RWPE2 (cell line): ENCODE measurements at regions not wholly inside any gene's neighbourhood (a gene's known extent, or its start where the extent isn't known, plus 50 kb on each side); places are given as distances from the start of the nearest gene placed in this dataset.
"Not testable (repeated sequence)": the region's sequence is repeated elsewhere in the genome, so short reads cannot be mapped to it uniquely, and the experiment has no call there.

Experiments
- ATAC-seq: fragments of 200-7000 bp; cut with Tn5 transposase; 3 replicates; pipeline ENCODE4 v1.9.1; 2021; ENCODE audit warnings: low read depth
- DNase-seq: peaks from one replicate; pipeline ENCODE4 v3.0.0-alpha.2; 2020; ENCODE audit warnings: low spot score
- H3K27ac ChIP-seq: fragments of 450-650 bp; 2 replicates; pipeline ENCODE4 v1.5.1; 2017; ENCODE audit warnings: mild to moderate bottlenecking; ENCODE audit not compliant: poor library complexity, severe bottlenecking
- H3K27me3 ChIP-seq: fragments of 250-450 bp; sonication (Bioruptor Pico); 2 replicates; pipeline ENCODE4 v1.5.1; 2021; ENCODE audit warnings: mild to moderate bottlenecking, moderate library complexity; ENCODE audit not compliant: insufficient read depth, poor library complexity, severe bottlenecking
- H3K36me3 ChIP-seq: fragments of 250-450 bp; sonication (Bioruptor Pico); 2 replicates; pipeline ENCODE4 v1.5.1; 2020; ENCODE audit warnings: low read depth, mild to moderate bottlenecking, moderate library complexity
- H3K4me1 ChIP-seq: fragments of 250-450 bp; sonication (Bioruptor Pico); 2 replicates; pipeline ENCODE4 v1.5.1; 2021; ENCODE audit warnings: mild to moderate bottlenecking, moderate library complexity; ENCODE audit not compliant: insufficient read depth, poor library complexity, severe bottlenecking
- H3K4me3 ChIP-seq: fragments of 250-450 bp; sonication (Bioruptor Pico); 2 replicates; pipeline ENCODE4 v1.5.1; 2021; ENCODE audit warnings: mild to moderate bottlenecking, moderate library complexity; ENCODE audit not compliant: severe bottlenecking
- H3K9me3 ChIP-seq: fragments of 250-450 bp; sonication (Bioruptor Pico); 2 replicates; pipeline ENCODE4 v1.5.1; 2021; ENCODE audit warnings: mild to moderate bottlenecking, moderate library complexity; ENCODE audit not compliant: severe bottlenecking
- TF ChIP-seq, protein P1 (sequence below): fragments of 450-650 bp; IDR thresholded peaks from one replicate; pipeline ENCODE4 v1.5.1; 2017; ENCODE audit warnings: mild to moderate bottlenecking, moderate library complexity; ENCODE audit not compliant: poor library complexity, severe bottlenecking

DNA sequence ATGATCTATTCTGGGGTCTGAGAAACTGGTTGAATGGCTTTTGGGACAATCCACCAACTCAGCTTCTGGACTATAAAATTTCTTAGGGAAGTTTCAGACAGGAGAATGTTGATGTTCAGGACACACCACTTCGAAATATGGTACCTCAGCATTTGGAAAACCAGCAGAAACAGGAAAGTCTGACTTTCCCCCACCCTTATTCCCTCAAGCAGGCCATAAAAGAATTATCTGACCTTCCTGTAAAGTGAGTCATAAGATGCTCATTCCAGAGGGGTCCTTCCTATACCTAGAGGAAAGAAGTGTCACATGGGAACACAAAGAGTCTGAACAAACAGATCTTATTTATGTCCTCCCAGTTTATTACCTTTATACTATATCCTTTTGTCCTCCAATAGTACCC, 415.0 kb downstream of the CPS1 start:
- Histone ChIP-seq H3K9me3 (no peaks in the 10 kb centered on the region), H3K4me1 (no peaks in the 10 kb centered on the region), H3K27ac (no peak overlapping the region), H3K36me3 (no peaks in the 10 kb centered on the region), H3K27me3 (no peaks in the 10 kb centered on the region), H3K4me3 (no peak overlapping the region)
- TF ChIP-seq, protein P1, sequence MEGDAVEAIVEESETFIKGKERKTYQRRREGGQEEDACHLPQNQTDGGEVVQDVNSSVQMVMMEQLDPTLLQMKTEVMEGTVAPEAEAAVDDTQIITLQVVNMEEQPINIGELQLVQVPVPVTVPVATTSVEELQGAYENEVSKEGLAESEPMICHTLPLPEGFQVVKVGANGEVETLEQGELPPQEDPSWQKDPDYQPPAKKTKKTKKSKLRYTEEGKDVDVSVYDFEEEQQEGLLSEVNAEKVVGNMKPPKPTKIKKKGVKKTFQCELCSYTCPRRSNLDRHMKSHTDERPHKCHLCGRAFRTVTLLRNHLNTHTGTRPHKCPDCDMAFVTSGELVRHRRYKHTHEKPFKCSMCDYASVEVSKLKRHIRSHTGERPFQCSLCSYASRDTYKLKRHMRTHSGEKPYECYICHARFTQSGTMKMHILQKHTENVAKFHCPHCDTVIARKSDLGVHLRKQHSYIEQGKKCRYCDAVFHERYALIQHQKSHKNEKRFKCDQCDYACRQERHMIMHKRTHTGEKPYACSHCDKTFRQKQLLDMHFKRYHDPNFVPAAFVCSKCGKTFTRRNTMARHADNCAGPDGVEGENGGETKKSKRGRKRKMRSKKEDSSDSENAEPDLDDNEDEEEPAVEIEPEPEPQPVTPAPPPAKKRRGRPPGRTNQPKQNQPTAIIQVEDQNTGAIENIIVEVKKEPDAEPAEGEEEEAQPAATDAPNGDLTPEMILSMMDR = no peak
- no peak for DNase-seq
- ATAC-seq = no peak

DNA sequence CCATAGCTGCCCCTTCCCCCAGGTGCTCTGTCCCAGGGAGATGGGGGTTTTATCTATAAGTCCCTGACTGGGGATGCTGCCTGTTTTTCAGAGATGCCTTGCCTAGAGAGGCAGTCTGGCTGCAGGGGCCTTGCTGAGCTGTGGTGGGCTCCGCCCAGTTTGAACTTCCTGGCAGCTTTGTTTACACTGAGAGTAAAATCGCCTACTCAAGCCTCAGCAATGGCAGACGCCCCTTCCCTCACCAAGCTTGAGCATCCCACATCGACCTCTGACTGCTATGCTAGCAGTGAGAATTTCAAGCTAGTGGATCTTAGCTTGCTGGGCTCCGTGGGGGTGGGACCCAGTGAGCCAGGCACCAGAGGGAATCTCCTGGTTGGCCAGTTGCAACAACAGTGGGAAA, 430.4 kb downstream of the CPS1 start:
- H3K9me3 ChIP-seq, H3K27ac ChIP-seq, H3K4me1 ChIP-seq, H3K36me3 ChIP-seq, H3K4me3 ChIP-seq, H3K27me3 ChIP-seq, DNase-seq, ATAC-seq: not testable (repeated sequence)

DNA sequence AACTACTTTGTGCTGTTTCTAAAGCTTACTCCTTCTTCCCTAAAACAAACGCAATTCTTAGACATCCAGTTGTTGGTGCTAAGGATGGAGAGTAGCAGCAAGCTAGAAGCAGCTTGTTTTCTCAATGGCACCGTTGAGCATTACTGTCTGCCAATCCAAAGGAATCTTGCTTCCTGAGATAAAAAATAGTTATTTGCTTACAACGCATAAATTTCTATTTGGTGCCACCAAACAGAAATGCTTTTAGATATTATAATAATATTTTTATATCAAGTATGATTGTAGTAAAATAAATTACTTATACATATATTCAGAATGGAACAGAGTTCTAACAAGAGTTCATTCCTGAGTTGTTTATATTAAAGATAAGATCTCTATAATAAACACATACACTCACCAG, 434.7 kb downstream of the CPS1 start:
- no peak overlapping the region for H3K27ac ChIP-seq
- TF ChIP-seq, protein P1 = no peak
- ATAC-seq = no peak
- DNase-seq = no peak
- H3K27me3 ChIP-seq = no peaks in the 10 kb centered on the region
- no peaks in the 10 kb centered on the region for H3K36me3 ChIP-seq
- no peaks in the 10 kb centered on the region for H3K4me1 ChIP-seq
- no peaks in the 10 kb centered on the region for H3K9me3 ChIP-seq
- no peak overlapping the region for H3K4me3 ChIP-seq

DNA sequence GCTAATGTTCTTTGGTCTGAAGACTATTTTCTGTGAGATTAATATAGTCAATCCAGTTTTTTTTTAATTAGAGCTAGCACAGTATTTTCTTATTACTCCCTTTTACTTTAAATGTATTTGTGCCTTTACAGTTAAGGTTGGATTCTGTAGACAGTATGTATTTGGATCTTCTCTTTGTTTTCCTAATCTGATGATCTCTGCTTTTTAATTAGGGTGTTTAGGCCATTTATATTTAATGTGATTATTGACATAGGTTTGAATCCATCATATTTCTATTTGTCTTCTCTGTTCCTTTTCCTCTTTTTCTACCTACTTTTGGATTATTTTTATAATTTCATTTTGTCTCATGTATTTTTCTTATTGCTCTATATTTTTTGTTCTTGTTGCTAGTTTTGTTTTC, 437.7 kb downstream of the CPS1 start:
- Histone ChIP-seq H3K4me3 (no peak overlapping the region), H3K27ac (no peak overlapping the region), H3K4me1 (no peaks in the 10 kb centered on the region), H3K27me3 (no peaks in the 10 kb centered on the region), H3K9me3 (no peaks in the 10 kb centered on the region), H3K36me3 (no peaks in the 10 kb centered on the region)
- TF ChIP-seq, protein P1 = no peak
- no peak for ATAC-seq
- DNase-seq = no peak

DNA sequence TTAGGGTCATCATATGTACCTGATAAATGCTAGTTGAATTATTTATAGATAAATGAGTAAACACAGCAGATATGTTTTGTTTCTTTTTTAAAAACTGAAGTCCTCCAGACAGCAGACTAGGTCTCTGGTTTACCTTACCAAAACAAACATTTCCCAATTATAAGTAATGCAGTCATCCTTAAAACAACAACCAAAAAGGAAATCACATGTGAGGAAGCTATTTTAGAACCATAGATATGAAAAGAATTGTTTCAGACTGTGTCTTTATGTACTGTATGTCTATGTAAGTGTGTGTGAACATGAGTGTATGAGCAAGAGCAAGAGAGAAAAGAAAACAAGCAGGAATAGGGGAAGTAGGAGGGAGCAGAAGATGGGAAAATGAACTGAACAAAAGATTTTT, 441.0 kb downstream of the CPS1 start:
- TF ChIP-seq, protein P1 = no peak
- ATAC-seq = no peak
- H3K9me3 ChIP-seq = no peaks in the 10 kb centered on the region
- H3K36me3 ChIP-seq = no peaks in the 10 kb centered on the region
- no peaks in the 10 kb centered on the region for H3K27me3 ChIP-seq
- DNase-seq = no peak
- no peak overlapping the region for H3K27ac ChIP-seq
- no peak overlapping the region for H3K4me3 ChIP-seq
- no peaks in the 10 kb centered on the region for H3K4me1 ChIP-seq
